ENCODE measurements at regions not wholly inside any gene's neighbourhood (a gene's known extent, or its start where the extent isn't known, plus 50 kb on each side); places are given as distances from the start of the nearest gene placed in this dataset.

- Histone ChIP-seq H3K4me1 (ENCODE audit: insufficient read depth, low read length, poor library complexity, severe bottlenecking) (no peaks in the 10 kb centered on the region), H4K20me1 (ENCODE audit: insufficient read depth, low read length, poor library complexity, severe bottlenecking) (no peaks in the 10 kb centered on the region), H3K4me3 (ENCODE audit: low read length, poor library complexity, severe bottlenecking) (no peak overlapping the region), H2AFZ (ENCODE audit: low read length) (no peak overlapping the region), H3K4me2 (ENCODE audit: low read depth, low read length, poor library complexity, severe bottlenecking) (no peak overlapping the region), H3F3A (ENCODE audit: low read depth) (no peaks in the 10 kb centered on the region), H3K9me2 (replicated peaks; ENCODE audit: low read depth, low read length) (no peaks in the 10 kb centered on the region), H3K9ac (ENCODE audit: low read depth, low read length, poor library complexity, severe bottlenecking) (no peak overlapping the region), H3K9me3 (ENCODE audit: insufficient read depth, low read depth, low read length) (no peaks in the 10 kb centered on the region), H3K36me3 (ENCODE audit: insufficient read depth, low read length) (no peaks in the 10 kb centered on the region), H3K27me3 (ENCODE audit: insufficient read depth, low read length, poor library complexity, severe bottlenecking) (no peaks in the 10 kb centered on the region), H3K79me2 (ENCODE audit: insufficient read depth, low read length) (no peaks in the 10 kb centered on the region)
- TF ChIP-seq EZH2phosphoT487 (IDR thresholded peaks at IDR 0.05; ENCODE audit: borderline replicate concordance) (no peak), CTCF (conservative IDR thresholded peaks at IDR 0.05; ENCODE audit: low read length) (no peak)
Observed at GRCh38 chr16:77137045-77137444, 53.9 kb upstream of the MON1B start.
